Kidney (tissue), 13 donors: ENCODE measurements at regions not wholly inside any gene's neighbourhood (a gene's known extent, or its start where the extent isn't known, plus 50 kb on each side); places are given as distances from the start of the nearest gene placed in this dataset.

Experiments used
- DNase-seq, 5 donors: peaks; one replicate each; pipeline ENCODE4 v3.0.0-alpha.2; 2013 to 2020
- FAIRE-seq: peaks from 2 replicates; lab custom pipeline; 2012; peaks lifted over from hg19 to GRCh38; lab: Jason Lieb, UNC
- H3K27ac ChIP-seq, 2 donors: one replicate each; pipeline ENCODE4 v1.7.0; 2013; ENCODE audit warnings: low read depth in 2 of 2, low read length in 2 of 2, inconsistent platforms in 1 of 2
- H3K27me3 ChIP-seq: one replicate; pipeline ENCODE4 v1.7.1; 2013; ENCODE audit warnings: low read length, inconsistent platforms; ENCODE audit not compliant: control insufficient read depth, insufficient read depth
- H3K36me3 ChIP-seq, 3 donors: one replicate each; pipeline versions ENCODE4 v1.7.0 to v1.7.1; 2013; ENCODE audit warnings: low read length in 3 of 3, control low read depth in 1 of 3, inconsistent platforms in 1 of 3; ENCODE audit not compliant: insufficient read depth in 3 of 3, control insufficient read depth in 2 of 3
- H3K4me1 ChIP-seq, 3 donors: one replicate each; pipeline versions ENCODE4 v1.7.0 to v1.7.1; 2013; ENCODE audit warnings: low read length in 3 of 3, inconsistent platforms in 1 of 3, low read depth in 1 of 3; ENCODE audit not compliant: control insufficient read depth in 2 of 3, insufficient read depth in 2 of 3
- H3K4me3 ChIP-seq, 3 donors: one replicate each; pipeline versions ENCODE4 v1.7.0 to v1.8.1; 2013; ENCODE audit warnings: low read length in 3 of 3, control low read depth in 1 of 3, inconsistent platforms in 1 of 3
- H3K9ac ChIP-seq, 3 donors: one replicate each; pipeline versions ENCODE4 v1.7.0 to v1.7.1; 2013; ENCODE audit warnings: low read length in 3 of 3, control low read depth in 1 of 3, inconsistent platforms in 1 of 3
- H3K9me3 ChIP-seq, 3 donors: one replicate each; pipeline versions ENCODE4 v1.7.0 to v1.7.1; 2013; ENCODE audit warnings: low read length in 3 of 3, control low read depth in 1 of 3, inconsistent platforms in 1 of 3; ENCODE audit not compliant: control insufficient read depth in 2 of 3, insufficient read depth in 1 of 3
- intact Hi-C: fragments of 100-400 bp; cut with DNase I; formaldehyde crosslinking; loops from one replicate; pipeline ENCODE4 v1.11.1; 2022
- TF ChIP-seq, protein P1 (sequence below): IDR thresholded peaks from 3 replicates; pipeline ENCODE4 v1.5.1; 2012; ENCODE audit warnings: mild to moderate bottlenecking, moderate library complexity, borderline replicate concordance; ENCODE audit not compliant: insufficient read depth; ENCODE audit errors: extremely low read depth
- donor health status: control.
- donor health status: control.
- donor health status: control.
- donor health status: control.
- donor health status: control.
- donor health status: DM: yes; HTN: yes; CAD: no.
- donor health status: Normal renal cell carcinoma (clear cell type).

DNA sequence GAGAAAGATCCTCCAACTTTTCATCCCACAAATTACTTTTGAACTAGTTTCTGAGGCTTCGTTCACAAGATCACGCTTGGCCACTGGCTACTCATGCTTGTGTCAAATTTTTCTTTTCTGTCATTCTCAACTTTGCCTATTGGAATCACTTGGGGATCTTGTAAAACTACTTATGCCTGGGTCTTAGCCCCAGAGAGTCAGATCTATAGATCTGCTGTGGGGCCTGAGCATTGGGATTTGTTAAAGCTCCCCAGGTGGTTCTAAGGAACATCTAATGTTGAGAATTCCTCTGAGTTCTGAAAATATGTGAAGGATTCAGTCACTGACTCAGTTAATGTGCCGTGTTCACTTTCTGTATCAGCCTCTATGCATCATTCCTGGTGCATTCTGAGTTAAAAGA lies 71.7 kb upstream of the VGLL3 start:
- H3K27ac ChIP-seq: no peak overlapping the region
- DNase-seq (no peak), FAIRE-seq (no peak)
- H3K9ac ChIP-seq: no peak overlapping the region
- intact Hi-C loops: no loop called here
- H3K4me3 ChIP-seq: no peak overlapping the region
- TF ChIP-seq, protein P1, sequence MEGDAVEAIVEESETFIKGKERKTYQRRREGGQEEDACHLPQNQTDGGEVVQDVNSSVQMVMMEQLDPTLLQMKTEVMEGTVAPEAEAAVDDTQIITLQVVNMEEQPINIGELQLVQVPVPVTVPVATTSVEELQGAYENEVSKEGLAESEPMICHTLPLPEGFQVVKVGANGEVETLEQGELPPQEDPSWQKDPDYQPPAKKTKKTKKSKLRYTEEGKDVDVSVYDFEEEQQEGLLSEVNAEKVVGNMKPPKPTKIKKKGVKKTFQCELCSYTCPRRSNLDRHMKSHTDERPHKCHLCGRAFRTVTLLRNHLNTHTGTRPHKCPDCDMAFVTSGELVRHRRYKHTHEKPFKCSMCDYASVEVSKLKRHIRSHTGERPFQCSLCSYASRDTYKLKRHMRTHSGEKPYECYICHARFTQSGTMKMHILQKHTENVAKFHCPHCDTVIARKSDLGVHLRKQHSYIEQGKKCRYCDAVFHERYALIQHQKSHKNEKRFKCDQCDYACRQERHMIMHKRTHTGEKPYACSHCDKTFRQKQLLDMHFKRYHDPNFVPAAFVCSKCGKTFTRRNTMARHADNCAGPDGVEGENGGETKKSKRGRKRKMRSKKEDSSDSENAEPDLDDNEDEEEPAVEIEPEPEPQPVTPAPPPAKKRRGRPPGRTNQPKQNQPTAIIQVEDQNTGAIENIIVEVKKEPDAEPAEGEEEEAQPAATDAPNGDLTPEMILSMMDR: no peak
- H3K9me3 ChIP-seq: no peaks in the 10 kb centered on the region
- no peaks in the 10 kb centered on the region for H3K4me1 ChIP-seq
- H3K36me3 ChIP-seq: no peaks in the 10 kb centered on the region
- H3K27me3 ChIP-seq: no peaks in the 10 kb centered on the region

DNA sequence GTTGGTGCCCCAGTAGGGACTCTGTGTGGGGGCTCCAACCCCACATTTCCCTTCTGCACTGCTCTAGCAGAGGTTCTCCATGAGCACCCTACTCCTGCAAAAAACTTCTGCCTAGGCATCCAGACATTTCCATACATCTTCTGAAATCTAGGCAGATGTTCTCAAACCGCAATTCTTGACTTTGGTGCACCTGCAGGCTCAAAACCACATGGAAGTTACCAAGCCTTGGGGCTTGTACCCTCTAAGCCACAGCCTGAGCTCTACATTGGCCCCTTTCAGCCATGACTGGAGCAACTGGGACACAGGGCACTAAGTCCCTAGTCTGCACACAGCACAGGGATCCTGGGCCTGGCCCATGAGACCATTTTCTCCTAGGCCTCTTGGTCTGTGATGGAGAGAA lies 66.5 kb upstream of the VGLL3 start:
- TF ChIP-seq, protein P1: no peak
- Histone ChIP-seq H3K36me3 (no peaks in the 10 kb centered on the region), H3K4me1 (no peaks in the 10 kb centered on the region), H3K27me3 (no peaks in the 10 kb centered on the region), H3K9ac (no peak overlapping the region), H3K4me3 (no peak overlapping the region), H3K27ac (no peak overlapping the region), H3K9me3 (no peaks in the 10 kb centered on the region)
- FAIRE-seq: no peak
- intact Hi-C loops: no loop called here
- DNase-seq: no peak

DNA sequence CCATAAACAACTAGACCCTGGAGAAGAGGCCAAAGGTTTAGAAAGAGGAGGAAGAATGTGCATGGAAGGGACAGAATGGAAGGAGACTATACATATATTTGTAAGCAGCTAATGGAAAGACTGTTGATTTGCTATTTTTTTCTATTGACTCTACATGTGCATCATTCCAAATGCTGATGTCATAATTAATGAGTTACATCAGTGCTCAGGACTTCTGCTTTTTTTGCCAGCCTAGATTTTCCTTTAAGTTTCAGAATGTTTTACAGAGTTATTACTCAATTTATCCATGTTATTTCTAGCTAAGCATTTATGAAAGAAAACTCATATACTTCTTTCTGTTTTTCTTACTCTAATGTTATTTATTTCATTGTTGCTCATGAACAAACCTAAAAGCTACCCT lies 62.6 kb upstream of the VGLL3 start:
- no peak for FAIRE-seq
- intact Hi-C loops: no loop called here

More for the DNA sequence above, 62.6 kb upstream of the VGLL3 start:
- TF ChIP-seq, protein P1: no peak
- H3K27ac ChIP-seq: no peak overlapping the region
- H3K36me3 ChIP-seq: no peaks in the 10 kb centered on the region
- H3K9ac ChIP-seq: no peak overlapping the region
- H3K9me3 ChIP-seq: no peaks in the 10 kb centered on the region
- no peak overlapping the region for H3K4me3 ChIP-seq
- H3K4me1 ChIP-seq: no peaks in the 10 kb centered on the region
- H3K27me3 ChIP-seq: no peaks in the 10 kb centered on the region
- DNase-seq: no peak
